Nucleus accumbens (tissue), 56 donors: ENCODE measurements at regions not wholly inside any gene's neighbourhood (a gene's known extent, or its start where the extent isn't known, plus 50 kb on each side); places are given as distances from the start of the nearest gene placed in this dataset.

Experiments
- DNase-seq, 56 donors: peaks; one replicate each; lab custom pipeline; 2025; lab: John Stamatoyannopoulos, UW

DNA sequence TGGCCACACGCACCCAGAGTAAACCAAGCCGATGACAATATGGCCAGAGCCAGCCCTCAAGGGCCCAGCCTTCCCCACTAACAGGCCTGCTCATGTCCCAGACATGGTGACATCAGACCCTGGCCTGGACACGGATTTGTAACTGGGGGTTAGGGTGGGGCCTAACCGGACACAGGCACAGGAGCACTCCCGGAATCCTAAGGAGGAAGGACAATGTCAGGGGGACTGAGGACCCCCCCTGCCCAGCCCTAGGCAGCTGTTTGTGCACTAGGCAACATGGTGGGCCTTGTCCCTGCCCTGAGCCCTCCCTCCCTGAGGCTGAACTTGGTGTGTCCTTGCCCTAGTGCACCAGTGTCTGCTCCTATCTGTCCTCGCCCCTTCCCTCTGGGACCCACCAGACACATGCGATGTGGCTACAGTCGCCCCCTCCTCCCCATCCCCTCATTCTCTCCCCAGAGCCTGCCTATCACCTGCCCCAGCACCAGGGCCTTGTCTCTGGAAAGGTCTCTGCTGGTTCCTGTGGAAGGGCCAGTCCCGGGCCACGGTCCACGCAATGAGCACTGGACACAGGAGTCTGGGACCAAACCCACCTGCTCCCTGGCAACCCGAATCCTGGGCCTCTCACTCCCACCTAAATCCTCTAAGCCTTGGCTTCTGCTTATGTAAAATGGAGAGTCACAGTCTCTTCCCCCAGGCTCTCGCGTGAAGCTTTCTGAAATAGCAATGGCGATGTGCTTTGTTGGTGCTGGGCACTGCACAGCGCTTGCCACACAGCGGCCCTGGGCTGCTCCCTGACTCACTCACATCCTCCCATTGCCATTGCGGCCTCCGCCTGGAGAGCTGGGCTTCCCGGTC is 76.5 kb upstream of the RAB6C start:
- no peak for DNase-seq

DNA sequence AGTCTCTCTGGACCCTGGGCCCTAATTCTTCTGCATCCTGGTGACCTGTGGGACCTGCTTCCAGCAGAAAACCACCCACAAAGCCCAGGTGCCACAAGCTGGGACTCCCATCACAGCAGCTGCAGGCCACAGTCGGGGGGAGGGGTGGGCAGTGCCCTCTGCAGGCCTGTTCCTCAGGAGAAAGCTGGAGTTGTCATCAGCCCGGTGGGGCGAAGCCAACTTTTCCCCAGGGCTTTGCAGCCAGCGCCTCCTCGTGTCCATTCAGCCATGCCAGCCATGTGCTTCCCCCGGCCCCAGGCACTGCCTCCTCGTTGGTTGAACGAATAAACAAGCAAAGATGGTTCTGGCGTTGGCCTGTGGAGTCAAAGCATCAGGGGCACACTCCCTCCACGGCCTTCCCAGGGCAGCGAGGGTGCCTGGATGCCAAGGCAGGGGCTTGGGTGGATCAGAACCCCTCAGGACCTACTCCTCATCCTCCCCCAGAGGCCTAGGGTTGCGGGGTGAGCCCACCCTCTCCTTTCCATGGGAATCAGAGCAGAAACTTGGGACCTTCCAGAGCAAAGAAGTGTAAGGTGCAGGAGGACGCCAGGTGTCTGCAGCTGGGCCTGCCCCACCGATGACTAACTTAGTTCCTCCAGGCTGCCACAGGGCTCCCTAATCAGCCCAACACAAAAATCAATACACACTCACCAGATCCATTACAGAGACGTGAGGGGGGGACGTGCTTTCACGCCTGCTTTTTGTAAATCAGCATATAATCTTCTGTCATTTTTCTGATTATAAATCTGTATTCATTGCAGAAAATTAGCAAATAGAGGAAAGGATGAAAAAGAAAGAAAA is 75.7 kb upstream of the RAB6C start:
- DNase-seq = peak in 13 of 56 donors; percentile 13 to 61 (median 27)

DNA sequence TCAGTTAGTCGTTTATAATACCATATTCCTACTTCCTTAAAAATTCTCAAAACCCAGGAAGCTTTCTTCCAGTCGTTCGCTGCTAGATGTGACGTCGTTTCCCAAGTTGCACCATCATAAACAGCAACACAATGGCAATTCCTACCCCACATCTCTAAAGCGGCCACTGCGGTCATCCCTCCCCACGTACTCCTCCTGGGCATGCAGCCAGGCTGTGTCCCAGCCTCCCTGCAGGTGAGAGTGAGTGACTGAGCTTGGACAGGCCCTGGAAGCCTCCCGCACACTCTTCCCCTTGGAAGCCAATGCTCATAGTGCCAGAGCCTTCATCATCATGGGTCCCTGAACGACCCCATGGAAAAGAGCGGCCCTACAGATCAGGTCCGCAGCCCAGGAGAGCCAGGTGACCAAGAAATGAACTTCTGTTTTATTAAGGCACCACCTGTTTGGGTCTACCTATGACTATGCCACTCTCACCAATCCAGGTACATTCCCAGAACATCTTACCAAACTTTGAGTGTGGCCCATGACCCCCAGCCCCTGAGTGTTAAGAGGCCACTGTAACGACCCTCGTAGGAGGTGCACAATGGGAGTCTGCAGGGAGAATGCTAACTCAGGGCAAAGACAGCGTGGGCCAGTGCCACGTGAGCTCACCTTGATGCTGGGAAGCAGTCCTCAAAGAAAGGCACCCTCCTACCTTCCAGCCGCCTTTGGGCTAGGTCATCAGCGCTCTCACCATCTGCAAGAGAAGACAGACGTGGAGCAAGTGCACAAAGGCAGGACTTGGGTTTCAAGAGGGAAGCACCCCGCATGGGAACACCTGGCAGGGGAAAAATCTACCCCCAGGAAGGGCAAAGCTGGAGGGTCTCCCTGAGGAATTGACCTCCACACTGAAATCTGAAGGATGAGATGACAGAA is 74.7 kb upstream of the RAB6C start:
- no peak for DNase-seq

DNA sequence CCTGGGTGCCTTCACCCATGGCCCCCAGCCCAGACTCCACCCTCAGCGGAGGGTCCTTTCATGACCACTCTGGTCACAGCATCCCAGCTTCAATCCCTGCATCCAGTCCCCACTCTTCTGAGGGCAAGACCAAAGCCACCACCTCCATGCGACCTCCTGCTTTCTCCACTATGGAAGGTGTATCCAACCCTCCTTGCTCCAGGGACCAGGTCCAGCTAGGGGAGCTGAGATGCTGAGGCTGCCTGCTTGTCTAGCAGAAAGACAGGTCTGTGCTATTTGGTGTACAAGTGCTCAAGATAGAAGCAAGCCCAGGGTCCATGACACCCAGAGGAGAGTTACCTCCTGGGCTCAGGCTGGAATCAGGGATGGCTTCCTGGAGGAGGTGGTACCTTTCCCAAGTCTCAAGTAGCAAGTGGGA is 73.8 kb upstream of the RAB6C start:
- no peak for DNase-seq

DNA sequence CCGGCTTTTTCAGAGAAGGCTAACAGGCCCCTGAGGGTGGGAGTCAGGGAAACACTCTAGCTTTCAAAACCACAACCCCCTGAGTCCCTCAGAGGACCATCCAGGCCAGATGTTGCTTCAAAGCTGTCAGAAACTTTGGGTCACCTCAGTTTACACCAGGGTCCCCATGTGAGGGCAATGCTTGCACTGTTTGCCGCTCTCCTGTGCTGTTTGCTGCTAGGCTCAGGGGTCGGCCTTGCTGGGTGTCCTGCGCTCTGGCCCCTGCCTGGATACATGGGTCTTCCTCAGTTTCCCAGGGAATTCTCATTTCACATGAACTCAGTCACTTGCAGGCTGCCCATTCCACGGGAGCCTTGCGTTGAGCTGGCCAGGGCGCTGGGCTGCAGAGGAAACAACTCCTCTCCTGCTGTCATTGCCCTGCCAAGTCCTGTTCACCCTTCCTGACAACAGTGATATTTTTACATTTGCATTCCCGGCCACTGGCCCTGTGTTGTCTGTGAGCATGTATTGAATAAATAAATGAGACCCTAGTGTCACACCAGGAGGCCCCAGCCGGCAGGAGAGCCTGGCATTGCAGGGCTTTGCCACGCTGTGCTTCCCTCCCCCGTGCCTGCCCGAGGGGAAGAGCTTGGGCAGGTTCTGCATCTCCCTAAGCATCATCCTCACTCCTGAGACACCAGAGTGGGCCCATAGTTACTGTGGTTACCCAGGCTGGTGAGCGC is 73.2 kb upstream of the RAB6C start:
- DNase-seq = no peak

DNA sequence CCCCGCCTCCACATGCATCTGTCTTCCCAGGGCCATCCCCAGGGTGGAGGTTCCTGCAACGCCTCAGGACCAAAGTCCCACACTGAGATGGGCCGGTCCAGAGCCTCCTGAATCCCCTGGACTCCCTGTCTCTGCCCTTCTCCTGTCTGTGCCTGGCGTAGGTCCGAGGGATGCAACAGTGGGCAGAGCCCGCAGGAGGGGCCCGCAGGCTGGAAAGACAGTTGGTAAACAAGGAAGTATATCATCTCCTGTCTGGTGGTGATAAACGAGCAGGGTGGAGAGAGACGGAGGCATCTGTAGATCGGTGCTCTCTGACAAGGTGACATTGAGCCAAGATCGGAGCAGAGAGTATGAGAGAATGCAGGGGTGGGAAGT is 72.6 kb upstream of the RAB6C start:
- DNase-seq = no peak

DNA sequence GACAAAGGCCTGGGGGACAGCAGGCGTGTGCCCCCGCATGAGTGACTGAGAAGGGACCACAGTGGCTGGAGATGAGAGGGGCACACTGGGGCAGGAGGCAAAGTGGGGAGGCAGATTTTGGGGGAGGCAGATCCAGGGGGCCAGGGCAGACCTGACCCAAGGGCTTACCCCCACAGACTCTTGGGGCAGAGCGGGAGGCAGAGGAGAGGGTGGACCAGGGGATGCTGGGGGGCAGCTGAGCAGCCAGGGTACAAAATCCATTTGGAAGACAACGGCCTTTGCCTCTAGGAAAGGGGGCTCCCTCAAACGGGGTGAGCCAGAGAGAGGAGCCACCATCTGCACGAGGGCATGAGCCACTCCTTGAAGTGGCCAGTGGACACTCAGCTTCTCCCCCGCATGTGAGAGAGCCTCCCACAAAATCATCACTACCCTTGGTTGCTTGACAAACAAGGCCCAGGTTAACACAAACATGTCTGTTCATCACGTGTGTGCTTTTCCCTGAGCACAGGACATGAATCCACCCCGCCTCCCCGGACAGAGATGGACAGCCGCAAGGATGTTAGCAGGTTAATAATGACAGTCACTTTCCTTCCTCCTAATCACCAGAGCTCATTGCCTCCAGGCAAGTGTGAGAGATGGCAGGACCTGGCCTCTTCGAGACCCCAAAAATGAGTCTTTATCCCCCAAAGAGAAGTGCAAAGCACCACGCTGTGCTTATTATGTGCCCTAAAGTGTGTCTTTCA is 72.0 kb upstream of the RAB6C start:
- no peak for DNase-seq

DNA sequence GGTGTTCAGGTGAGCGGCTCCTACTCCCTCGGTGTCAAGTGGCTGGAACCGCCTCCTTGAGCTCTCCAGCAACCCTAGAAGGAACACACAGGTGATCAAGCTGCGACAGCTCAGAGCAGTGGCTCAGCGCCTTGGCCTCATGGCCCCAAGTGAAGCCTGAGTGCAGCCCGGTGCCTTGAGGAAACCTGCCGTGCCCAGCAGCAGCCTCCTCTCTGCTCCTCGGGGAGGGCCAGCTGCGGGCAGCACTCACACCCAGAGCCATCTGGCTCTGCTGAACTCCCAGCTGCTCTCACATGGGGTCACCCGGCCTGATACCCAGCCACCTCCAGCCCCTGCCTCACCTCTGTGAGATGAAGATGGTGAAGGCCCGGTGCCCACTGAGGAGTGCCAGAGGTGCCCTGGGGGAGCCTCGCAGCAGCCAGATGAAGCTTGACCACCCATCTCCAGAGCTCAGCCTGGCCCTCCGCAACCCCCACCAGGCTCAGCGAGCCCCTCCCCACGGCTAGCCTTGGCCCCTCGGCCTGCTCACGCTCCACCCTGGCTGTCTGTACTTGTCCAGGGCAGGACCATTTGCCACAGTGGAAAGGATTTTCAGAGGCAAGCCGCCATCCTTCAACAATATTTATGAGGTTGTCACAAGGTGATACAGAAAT is 70.6 kb upstream of the RAB6C start:
- DNase-seq = no peak

DNA sequence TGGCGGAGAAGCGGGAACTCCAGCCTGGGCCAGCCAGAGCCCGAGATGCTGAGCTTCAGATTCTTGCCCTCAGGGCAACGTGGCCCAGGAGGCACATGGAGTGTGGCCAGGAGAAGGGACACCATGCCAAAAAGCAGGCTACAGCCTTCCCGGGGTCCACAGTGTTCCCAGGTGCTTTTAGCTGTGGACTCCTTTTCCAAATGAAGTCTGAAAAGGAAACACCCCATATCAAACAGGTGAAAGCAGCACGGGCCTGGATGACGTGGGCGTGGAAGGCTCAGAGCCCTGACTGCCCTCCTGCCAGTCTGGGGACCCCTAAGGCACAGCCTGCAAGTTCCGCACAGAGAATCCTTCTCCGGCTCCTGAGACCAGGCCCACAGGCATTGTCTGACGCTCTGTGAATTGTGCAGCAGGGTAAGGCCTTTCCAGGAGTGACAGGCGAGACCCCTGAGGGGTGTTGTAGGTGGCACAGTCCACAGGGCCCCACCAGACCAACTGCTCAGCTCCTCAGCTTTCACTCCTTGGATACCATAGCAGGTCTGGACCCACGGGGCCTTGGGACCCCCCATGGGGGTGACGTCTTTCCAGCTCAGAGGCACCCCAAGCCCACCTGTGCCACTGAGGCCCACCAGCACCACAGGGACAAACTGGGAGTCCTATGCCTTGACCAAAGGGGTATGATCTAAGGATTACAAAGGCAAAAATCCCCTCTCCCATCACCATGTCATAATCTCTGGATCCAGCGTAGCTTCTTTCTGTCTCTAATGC is 69.6 kb upstream of the RAB6C start:
- no peak for DNase-seq

DNA sequence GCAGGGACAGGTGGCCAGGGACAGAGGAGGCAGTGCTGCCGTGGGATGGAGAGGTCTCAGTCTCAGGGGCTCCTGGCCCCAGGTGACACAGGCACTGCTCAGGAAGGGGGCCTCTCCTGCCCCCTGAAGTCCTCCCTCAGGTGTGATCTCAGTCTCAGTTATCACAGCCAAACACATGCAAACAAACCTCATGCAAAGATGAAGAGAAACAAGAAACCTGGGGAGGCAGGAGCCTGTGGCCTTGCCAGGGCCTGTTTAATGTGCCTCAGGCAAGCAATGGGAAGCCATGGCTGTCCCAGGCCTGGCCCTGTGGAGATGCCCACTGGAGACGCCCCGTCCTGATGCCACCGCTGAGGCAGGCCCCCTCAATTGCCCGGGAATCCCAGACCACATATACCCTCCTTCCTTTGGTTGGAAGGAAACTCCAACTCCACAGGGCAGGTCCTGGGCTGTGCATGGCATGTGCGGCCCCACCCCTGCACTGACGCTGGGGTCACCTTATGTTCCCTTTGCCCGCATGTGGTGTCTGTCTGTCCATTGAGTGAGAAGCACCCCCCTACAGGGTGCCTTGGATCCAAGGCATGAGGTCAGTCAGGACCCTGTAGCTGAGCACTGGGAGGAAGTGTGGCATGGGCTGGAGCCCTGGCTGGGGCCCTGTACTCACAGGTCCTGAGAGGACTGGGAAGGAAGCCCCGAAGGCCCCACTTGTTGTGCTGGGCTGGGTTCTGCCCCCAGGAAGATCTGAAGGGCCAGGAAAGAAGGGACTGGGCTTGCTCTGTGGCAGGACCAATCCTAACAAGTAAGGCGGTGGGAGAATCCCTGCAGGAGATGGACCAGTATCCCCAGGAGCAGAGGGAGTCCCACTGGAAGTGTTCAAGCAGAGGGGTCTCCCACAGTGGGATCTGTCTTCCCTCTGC is 68.8 kb upstream of the RAB6C start:
- no peak for DNase-seq

DNA sequence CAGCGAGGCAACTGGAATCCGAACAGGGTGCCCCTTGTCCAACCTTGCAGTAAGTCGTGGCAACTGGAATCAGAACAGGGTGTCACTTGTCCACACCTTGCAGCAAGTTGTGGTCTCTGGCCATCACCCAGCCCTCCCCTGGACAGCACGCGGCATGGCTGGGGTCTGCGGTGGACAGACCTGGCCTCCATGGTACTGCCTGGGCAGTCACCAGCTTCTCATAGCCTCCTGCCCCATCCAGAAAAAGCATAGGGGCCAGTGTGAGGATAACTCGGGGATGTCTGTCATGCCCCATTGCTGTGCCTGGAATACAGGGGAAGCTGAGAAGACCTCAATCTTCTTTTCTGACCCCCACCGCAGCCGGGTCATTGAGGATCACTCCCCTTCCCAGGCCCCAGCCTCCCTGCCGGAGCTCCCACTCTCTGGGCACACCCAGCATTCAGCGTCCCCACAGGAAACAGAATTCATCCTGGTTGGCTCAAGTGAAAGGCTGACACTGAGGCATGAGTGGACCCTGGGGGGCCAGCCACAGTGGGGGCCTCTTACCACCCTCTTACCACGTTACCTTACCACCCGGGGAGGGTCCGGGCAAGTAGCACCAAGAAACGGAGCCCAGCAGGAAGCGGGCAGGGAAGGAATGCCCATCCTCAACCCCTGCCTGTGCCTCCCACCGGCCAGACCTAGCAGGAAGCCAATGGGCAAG is 68.0 kb upstream of the RAB6C start:
- no peak for DNase-seq

DNA sequence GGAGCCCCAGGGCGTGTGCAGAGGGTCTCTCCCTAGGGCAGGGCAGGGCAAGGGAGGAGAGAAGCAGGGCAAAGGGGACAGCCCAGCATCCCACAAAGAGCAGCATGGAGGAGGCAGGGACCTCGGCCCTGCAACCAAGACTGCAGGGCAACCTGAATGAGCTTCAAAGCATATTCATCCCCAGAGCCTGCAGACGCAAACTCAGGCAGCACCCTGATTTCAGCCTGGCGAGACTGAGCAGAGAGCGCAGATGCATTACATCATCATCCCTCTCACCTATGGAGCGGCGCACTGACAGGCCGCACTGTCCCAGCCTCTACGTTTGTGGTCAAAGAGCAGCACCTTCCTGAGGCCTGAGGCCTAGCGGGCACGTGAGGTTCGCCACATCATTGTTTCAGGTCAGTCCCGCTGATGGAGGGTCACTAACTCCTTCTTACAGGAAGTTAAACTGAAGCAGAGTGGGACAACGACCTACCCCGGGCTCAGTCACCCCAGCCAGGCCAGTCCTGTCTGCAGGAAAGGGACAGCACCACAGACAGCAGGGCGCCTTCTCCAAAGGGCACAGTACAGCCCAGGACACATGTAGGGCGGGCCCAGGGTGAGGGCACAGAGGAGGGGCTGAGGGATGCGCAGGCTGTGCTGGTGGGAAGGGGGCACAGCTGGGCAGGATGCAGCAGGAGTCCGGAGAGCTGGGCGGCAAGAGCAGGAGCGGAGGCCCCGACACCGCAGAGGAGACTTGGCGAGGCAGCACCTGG is 67.2 kb upstream of the RAB6C start:
- DNase-seq = no peak

DNA sequence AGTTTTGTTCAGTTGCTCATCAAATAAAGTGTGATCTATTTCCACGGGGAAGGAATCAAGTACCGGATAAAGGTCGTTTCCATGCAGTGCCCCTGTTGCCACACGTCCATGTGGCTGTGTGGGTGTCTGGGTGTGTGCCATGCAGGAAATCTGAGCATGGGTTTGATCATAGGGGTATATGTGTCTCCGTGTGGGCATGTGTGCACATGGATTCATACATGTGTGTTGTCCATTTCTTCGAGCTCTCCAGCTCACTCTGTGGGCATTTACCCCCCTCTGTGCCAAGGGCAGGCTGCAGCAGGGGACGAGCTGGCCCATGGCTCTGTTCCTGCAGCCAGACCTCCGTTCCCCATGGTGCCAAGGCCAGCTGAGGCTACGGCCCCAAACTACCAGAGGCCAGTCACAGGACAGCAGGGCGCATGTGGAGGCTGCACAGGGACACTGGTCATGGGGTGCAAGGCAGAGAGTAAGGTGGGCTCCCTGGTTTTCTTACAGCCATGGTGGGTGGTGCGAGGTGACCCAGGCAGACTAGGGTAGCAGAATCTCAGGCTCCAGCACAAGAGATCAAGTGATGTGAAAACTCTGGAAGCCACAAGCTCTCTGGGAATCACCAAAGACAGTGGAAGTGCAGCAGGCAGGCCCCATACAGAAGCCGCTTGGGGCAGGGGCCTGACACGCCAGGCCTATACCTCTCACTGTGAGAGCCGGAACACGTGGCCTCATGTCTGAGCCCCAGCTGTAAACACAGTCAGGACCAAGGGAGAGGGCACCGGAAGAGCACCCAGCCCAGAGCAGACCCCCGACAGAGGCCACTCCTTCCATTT is 66.4 kb upstream of the RAB6C start:
- no peak for DNase-seq

DNA sequence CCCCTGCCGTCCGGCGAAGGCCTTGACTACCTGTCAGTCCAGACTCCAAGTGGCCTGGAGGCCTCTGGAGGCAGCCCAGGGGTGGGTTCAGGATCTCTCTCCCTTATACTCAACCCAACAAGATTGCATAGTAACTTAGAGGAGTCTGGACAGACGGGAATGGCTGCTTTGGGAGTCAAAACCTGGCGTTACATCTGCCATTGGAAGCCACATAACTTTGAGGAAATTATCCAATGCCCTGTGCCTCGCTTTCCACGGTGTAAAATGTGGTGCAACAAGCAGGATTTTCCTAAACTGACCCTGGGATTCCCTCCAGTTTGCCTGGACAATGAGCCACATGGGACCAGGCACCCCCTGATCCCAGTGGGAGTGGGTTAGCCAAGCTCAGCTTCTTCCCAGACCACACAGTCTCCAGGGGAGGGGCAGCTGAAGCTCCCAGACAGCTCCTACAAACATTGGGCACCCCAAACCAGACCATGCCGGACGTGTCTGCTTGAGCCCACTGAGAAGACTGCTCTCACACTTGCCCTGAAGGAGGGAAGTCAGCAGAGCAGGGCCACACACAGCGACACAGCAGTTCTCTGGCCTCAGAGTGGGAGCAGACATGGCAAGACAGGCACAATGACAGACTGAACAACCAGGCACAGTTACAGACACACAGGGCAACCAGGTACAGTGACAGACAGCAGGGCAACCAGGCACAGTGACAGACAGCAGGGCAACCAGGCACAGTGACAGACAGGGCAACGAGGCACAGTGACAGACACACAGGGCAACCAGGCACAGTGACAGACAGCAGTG is 65.6 kb upstream of the RAB6C start:
- no peak for DNase-seq
